ENCODE measurements at regions not wholly inside any gene's neighbourhood (a gene's known extent, or its start where the extent isn't known, plus 50 kb on each side); places are given as distances from the start of the nearest gene placed in this dataset.

GRCh38 chr5:155252025-155252424 is 238.5 kb downstream of the KIF4B start:
- Histone ChIP-seq H3K9me3 (replicated peaks; ENCODE audit: control insufficient read depth, insufficient read depth, low read length) (peaks cover 4% of the 10 kb centered on the region), H3K27me3 (ENCODE audit: control insufficient read depth in 2 of 2, insufficient read depth in 2 of 2, low read length in 2 of 2) (no peaks in the 10 kb centered on the region), H4K20me1 (replicated peaks; ENCODE audit: control insufficient read depth, extremely low read depth, insufficient read depth, low read length) (no peaks in the 10 kb centered on the region), H3K9ac (replicated peaks; ENCODE audit: extremely low read depth, insufficient read depth, low read length) (no peak overlapping the region), H3K4me1 (ENCODE audit: control insufficient read depth, extremely low read depth, insufficient read depth, low read length) (no peaks in the 10 kb centered on the region), H3K4me3 (replicated peaks in 1 of 3; ENCODE audit: insufficient read depth in 1 of 3, low read depth in 1 of 3, low read length in 3 of 3) (no peak overlapping the region), H3K4me2 (ENCODE audit: insufficient read depth, low read length) (no peak overlapping the region), H3K36me3 (ENCODE audit: control insufficient read depth in 2 of 2, extremely low read depth in 1 of 2, insufficient read depth in 2 of 2, low read length in 2 of 2) (no peaks in the 10 kb centered on the region), H3K79me2 (ENCODE audit: control insufficient read depth, insufficient read depth, low read length) (no peaks in the 10 kb centered on the region), H3K9me1 (replicated peaks; ENCODE audit: control insufficient read depth, extremely low read depth, insufficient read depth, low read length) (no peaks in the 10 kb centered on the region), H3K27ac (ENCODE audit: insufficient read depth, low read depth, low read length) (no peak overlapping the region), H2AFZ (ENCODE audit: low read depth, low read length) (no peak overlapping the region)
- no TSS peak for BruUV-seq (replicated peaks)
- FAIRE-seq (no peak), DNase-seq (ENCODE audit: low read depth, low spot score) (no peak)
- CTCF ChIA-PET = no interaction called here
- TF ChIP-seq POLR2AphosphoS5 (IDR thresholded peaks at IDR 0.05; ENCODE audit: insufficient read depth, low read depth, low read length) = no peak
- TF ChIP-seq CTCF (IDR thresholded peaks at IDR 0.05; ENCODE audit: extremely low read depth in 1 of 2, insufficient read depth in 1 of 2, low read depth in 1 of 2, low read length in 2 of 2) = no peak
- no peak for TF ChIP-seq POLR2A (IDR thresholded peaks at IDR 0.05; ENCODE audit: low read depth, low read length)
- TF ChIP-seq FOS (IDR thresholded peaks at IDR 0.05; ENCODE audit: borderline replicate concordance, insufficient read depth, low read length) = no peak
- no peak for TF ChIP-seq EZH2 (IDR thresholded peaks at IDR 0.05; ENCODE audit: borderline replicate concordance, low read depth, low read length, severe bottlenecking)
- no peak for TF ChIP-seq JUN (IDR thresholded peaks at IDR 0.05; ENCODE audit: borderline replicate concordance, insufficient read depth, insufficient read length, low read depth)
- TF ChIP-seq GATA2 (IDR thresholded peaks at IDR 0.05; ENCODE audit: insufficient read depth, insufficient read length, low read depth, low read length) = no peak
- no peak for TF ChIP-seq MYC (IDR thresholded peaks at IDR 0.05; ENCODE audit: low read depth, low read length)
- no peak for TF ChIP-seq MAX (IDR thresholded peaks at IDR 0.05; ENCODE audit: insufficient read depth, insufficient read length)
- intact Hi-C loops (cut with micrococcal nuclease) (no loop called here), dilution Hi-C loops (cut with MboI; ENCODE audit: extremely low pct_ligation_motif_present, low sequenced_read_pairs) (no loop called here)
- POLR2A ChIA-PET = no interaction called here

Data from endothelial cell of umbilical vein (primary cell).